GM12874 (cell line): ENCODE measurements at regions not wholly inside any gene's neighbourhood (a gene's known extent, or its start where the extent isn't known, plus 50 kb on each side); places are given as distances from the start of the nearest gene placed in this dataset.

ENCODE experiments used
- CTCF ChIP-seq: IDR thresholded peaks from 2 replicates; pipeline ENCODE4 v1.5.1; 2011; ENCODE audit warnings: low read depth, mild to moderate bottlenecking, control low read depth, low read length, moderate library complexity; ENCODE audit not compliant: insufficient read depth

DNA sequence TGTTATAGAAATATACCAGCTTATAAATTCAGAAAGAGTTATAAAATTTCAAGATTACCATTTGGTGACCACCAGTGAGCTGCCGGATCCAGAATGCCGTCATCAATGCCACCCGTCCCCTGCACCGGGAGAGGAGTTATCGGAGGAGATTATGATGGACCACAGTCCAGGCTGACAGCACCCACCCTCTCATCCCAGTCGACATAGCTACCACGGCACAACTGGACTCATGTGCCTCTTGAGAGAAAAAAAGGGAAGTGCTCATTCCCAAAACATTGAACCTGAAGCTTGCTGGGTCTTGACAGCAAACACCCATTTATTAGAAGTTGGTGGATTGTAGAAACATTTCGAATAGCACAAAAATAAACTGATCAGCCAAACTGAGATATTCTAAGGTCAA is 1331.5 kb downstream of the TBC1D22A start:
- TF ChIP-seq CTCF: no peak

DNA sequence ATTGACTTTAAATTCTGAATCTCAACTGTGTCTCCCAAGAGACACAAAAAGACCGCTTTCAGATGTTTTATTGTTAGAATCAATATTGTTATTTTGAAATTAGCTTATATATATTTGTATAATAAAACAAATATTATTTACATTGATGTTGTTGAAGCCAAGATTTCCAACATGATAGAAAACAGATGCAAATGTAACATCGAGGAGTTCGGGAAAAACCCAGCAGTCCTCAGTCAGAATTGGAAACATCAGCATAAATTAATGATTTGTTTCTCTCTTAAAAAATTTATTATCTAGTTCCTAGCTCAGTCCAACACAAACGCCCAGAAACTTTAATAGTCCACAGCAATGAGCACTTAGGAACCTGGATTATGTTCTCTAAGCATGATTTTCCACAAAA is 1330.4 kb downstream of the TBC1D22A start:
- TF ChIP-seq CTCF: no peak

- no peak for TF ChIP-seq CTCF
These were observed 1329.3 kb downstream of the TBC1D22A start for GRCh38 chr22:48091656-48092223.

- TF ChIP-seq CTCF: no peak
These were observed 1328.7 kb downstream of the TBC1D22A start for GRCh38 chr22:48091060-48091650.

DNA sequence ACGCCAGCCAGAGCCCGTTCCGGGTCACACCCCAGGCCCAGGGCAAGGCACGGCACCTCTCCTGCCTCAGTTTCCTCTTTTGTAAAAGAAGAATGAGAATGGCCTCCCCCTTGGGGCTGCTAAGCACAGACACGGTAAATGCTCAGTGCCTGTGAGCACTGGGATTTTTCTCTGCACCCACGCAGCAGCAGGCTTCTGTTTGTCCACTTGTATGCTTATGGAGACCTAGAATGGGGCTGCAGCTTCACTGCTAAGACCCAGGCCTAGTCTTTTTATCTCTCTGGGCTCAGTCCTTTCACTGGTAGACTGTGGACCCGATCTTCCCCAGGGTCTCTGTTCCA is 1327.9 kb downstream of the TBC1D22A start:
- no peak for TF ChIP-seq CTCF

DNA sequence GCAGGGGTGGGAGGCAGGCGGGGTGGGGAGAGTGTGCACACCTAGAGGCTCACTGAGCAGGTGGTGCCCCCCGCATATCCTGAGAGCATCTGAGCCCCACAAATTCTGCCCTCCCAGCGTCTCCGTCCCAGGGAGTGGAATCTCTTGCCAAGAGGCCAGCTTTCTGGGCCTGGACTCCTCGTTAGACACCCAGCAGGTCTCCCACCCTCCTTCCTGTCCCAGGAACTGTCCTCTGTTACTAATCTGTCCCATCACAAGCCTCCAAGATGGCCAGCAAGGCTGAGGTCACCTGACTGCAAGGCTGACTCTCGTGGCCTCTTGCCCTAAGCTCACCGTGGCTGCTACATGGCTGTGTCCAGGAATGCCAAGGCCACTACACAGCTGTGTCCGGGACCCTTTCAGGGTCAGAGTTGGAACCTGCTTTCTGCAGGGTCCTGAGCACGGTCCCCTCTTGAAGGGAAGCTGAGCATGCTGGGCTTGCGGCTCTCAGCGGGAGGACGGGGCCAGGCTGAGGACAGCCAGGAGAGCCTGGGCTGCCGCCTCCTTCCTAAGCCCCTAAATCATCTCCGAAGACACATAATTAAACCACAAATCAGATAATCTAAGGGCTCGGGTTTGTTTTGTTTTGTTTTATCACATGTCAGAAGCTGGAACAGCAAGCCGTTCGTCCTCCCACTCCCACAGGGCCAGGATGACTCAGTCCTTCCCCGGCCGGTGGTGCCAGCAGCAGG is 1327.3 kb downstream of the TBC1D22A start:
- no peak for TF ChIP-seq CTCF

DNA sequence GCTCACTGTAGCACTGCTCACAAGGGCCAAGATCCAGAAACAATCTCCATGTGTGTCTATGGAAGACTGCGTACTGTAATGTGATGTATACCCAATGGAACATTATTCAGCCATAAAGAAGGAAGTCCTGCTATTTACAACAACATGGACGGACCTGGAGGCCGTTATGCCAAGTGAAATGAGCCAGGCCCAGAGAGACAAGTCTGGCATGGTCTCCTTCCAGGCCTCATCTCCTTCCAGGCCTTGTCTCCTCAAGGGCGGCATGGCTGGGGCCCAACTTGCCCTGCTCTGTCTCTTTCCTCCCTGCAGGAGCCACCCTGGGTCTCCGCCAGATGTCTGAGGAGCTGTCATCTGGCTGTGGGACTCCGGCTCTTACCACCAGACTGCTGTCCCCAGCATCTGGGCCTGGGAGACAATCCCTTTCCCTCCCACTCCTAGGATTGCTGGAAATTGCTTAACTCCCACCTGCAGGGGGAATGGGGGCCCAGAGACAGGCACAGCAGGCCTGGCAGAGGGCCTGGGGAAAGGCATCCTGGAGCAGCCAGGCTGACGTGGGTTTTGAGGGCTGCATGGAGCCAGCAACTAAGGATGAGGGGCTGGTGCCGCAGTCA is 1326.6 kb downstream of the TBC1D22A start:
- TF ChIP-seq CTCF: no peak
